ENCODE measurements at regions not wholly inside any gene's neighbourhood (a gene's known extent, or its start where the extent isn't known, plus 50 kb on each side); places are given as distances from the start of the nearest gene placed in this dataset.
"Not testable (repeated sequence)": the region's sequence is repeated elsewhere in the genome, so short reads cannot be mapped to it uniquely, and the experiment has no call there.

DNA sequence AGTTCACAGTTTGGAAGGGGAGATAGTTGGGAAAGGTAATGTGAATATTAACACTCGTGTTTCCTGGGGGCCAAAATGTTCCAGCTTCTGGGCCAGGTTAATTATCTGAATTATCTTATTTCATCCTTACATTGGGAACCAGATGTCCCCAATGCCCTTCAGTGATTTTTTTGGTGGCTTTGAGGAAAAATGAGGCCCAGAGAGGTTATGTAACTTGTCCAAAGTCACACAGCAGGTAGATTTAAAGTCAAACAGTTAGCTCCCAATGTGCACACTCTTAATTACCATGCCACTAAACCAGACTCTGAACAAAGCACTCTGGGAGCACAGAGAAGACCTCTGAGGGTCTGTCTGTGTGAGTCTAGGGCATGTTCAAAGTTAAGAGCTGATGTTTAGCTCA is 259.9 kb upstream of the PLGLB2 start:
- not testable (repeated sequence) for DNase-seq (ENCODE audit: low spot score)

DNA sequence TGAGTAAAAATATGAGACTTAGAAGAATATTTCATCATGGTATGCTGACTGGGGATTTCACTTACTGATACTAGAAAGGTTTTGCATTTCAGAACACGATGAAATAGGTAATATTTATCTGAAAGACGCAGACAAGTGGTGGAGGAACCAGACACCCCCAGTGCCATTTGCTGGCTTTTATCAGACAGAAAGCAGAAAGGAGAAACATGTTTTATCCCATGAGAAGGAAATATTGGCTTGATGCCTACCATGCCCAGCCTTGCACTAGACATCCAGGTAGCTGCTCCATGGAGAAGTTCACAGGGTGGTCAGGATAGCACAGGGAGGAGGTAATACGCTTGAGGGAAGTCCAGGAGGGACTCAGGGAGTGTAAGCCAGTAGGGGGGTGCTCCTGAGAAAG is 258.9 kb upstream of the PLGLB2 start:
- not testable (repeated sequence) for DNase-seq (ENCODE audit: low spot score)

DNA sequence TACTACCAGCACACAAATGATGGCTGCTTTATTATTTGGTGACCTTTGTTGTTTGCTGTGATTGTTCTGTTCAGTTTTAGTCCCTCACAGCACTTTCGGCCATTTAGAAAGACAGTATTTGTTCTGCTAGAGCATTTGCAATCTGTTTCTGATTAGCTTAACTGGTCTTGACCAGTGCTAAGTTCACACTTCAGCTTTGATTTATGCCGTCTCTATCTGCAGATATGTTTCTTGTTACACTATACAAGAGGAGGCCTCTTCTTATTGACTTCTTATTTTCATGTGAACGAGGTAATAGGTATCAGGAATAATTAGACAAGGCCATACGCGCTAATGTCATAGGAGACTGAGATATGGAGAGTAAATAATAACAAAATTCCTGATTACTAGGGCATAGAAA is 253.0 kb upstream of the PLGLB2 start:
- DNase-seq (ENCODE audit: low spot score): not testable (repeated sequence)

DNA sequence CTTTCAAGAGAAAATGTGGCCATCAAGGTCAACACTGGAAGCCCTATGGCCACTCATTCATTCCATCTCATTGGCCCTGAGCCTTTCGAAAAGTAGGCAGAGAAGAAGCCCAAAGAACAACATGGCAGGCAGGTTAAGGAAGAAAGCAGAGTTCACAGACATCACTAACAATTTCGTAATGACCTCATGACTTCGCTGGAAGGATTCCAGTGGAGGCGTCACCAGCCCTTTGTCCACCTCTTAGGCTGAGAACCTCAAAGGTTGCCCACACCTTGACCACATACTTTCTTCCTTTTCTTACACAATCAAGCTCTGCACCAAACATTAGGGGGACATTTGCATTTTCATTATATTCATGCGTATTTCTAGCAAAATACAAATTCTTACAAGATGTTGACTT is 252.4 kb upstream of the PLGLB2 start:
- DNase-seq (ENCODE audit: low spot score): not testable (repeated sequence)

DNA sequence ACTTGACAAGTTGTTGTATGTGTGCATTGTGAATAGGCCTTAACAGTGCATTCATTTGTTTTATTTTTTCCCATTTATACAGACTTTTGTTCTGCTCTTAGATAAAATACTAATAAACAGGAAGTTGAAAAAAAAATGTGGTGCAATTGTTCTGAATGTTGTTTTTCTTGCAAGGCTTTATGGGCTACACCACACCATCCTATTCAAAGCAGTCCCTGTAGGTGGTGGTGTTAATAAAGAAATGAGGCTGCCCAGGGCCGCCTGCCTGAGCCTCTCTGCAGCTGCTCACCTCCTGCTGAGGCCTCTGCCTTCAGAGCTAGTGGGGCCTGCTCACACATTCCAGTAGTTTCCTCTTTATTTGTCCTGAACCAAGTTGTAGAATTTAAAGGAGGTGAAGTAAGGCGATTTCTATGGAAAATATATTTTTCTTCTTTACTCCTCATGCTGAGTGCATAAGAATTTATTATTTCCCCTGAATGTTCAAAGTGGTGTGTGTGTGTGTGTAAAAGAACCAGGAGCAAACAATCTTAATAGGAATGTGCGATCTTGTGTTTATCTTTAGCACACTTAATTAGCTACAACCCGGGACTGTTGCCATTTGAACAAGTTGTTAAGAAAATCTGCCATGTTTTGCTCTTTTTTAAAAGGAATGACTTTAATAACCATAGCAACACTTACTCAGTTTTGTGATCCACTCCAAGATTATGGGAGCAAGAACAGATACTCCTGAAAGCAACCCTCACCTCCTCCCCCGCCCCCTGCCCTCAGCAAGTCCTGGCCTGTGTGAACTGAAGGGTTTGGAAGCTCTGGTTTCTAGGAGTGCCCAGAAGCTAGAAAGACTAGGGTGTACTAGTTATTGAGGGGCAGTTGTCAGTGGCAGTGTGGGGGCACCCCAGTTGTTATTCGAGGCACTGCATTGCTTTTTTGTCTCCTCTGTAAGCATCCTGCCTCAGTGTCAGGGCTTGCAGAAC is 251.6 kb upstream of the PLGLB2 start:
- peak; percentile 32 for DNase-seq (ENCODE audit: low spot score)

DNA sequence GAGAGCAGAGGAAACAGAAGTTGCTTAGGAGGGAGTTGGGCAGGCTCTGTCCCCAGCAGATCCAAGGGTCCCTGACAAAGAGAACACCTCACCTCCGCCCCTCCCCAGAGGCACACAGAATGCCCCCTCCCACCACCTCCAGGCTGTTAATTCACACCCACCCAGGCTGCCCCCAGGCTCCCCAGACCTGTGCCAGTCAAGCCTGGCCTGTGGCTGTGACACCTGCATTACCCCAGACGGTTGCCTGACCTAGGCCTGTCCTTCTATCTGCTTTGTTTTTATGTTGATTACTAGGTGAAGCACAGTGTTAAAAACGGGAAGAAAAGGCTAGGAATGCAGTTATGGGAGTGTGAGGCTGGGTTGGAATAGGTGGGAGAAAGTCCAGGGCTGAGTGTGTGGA is 250.8 kb upstream of the PLGLB2 start:
- not testable (repeated sequence) for DNase-seq (ENCODE audit: low spot score)

DNA sequence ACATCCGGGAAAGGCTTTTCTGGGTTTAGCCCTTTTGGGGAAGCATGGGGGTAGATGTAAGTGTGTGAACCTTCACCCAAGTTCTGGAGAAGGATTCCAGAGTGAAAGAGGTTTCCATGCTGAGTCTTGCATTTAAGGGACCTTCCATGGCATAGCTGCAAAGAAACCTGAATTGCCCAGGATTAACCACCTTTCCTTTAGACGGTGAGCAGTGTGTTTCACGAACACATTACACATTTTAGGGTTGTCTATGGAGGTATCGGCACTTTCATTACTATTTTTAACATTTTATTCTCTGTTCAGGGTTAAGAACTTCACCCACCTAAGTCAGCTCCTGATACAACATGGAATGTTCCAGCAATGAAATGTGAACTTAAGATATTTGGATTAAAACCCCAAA is 250.2 kb upstream of the PLGLB2 start:
- not testable (repeated sequence) for DNase-seq (ENCODE audit: low spot score)

DNA sequence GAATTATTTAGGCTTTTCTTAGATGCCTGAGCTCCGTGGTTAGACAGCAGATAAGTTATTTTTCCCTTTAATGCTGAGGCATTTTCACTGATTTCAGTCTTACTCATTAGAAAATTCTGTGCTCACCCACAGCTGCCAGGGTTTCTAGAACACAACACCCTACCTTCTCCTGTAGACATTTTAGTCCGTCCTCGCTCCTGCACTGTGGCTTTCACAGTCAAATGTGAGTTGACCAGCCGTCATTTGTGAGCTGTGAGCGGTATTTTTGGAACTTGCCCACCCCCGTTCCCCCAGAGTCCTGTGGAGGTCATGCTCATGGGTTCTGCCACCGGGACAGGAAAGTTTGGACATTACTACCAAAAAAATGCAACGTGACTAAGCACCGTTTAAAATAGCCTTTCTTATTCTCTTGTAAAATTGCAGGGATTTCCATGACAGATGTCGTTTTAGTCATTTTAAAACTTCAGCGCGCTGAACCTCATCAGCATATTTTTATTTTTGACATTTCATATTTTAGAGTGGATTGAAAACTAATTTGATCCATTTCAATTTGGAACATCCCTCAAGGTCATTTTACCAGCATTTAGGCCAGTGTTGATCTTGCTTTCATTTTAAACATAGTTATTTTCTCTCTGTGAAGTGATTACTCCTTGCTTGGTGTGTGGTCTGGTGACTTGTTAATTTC is 249.6 kb upstream of the PLGLB2 start:
- not testable (repeated sequence) for DNase-seq (ENCODE audit: low spot score)

DNA sequence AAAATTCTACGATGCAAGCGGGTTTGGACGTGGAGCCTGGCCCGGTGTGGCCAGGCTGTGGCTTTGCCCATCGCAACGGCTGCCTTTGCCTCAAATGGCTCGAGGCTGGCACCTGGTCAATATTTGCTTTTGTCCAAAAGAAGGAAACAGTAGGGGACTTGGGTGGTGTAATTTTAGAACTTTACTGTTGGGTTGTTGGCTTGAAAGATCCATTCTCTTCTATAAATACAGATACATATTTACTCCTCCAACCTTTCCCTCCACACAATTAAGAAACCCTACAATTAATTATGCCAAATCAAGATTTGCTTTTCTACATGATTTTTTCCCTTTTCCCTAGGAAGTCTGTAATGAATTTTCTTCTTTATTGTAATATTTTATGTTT is 249.0 kb upstream of the PLGLB2 start:
- DNase-seq (ENCODE audit: low spot score): not testable (repeated sequence)

DNA sequence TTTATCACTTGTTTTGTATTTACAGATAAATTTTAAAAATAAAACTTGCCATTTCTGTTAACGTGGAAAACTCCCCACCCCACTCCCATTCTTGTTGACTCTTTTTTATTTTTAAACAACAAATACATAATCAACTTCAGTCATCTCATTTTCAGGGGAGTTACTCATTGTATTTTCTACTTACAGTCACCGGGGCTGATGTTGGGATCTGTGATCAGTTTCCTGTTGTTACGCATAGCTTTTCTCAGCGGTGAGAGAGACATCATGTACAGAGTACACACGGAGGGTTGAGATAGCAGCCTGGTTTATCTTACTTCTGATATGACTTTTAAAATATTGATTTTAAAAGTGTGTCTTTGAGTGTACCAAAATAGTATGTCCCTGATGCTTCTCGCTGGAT is 248.0 kb upstream of the PLGLB2 start:
- not testable (repeated sequence) for DNase-seq (ENCODE audit: low spot score)

DNA sequence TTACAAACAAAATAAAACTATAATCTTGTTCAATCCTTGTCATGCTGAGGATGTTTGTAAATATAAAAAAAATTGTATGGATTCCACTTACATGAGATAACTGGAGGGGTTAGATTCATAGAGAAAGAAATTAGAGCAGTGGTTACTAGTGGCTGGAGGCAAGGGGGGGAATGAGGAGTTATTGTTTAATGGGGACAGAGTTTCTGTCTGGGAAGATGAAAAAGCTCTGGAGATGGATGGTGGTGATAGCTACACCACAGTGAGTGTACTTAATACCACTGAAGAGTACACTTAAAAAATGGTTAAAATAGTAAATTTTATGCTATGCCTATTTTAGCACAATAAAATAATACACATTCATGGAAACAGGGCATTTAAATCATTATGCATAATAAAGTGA is 247.5 kb upstream of the PLGLB2 start:
- DNase-seq (ENCODE audit: low spot score): not testable (repeated sequence)

DNA sequence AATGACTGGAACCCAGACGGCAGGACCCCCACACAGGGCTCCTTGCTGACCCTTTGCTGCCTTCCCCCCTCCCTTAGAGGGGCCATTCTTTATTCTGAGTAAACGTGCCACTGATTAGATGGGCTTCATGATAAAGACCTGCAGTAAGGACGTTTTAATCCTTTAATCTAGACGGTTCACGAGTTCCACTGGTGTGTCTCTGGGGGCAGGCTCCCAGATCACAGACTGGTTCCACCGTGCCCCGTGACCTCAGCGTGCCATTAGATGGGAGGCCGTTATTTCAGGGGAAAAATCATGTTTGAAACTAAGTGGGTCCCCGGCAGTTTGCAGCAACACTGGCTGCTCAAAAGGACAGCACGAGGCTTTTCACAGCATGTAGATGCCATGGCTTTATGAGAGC is 246.9 kb upstream of the PLGLB2 start:
- not testable (repeated sequence) for DNase-seq (ENCODE audit: low spot score)

DNA sequence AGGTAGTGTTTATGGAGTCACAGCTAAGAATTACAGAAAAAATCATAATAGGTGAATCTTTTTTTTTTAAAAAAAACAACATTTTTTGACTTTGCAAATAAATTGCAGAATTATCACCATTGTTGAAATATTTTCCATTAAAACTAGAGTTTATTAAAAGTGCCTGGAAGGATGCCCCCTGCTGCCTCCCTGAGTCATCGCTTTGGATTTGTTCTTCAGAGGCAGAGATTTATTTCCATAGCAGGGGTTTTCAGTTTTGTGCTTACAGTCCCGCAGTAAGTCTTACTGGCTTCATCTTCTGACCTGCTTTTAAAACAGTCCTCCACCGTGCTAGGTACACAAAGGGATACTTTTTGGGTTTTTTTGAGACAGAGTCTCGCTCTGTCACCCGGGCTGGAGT is 244.9 kb upstream of the PLGLB2 start:
- not testable (repeated sequence) for DNase-seq (ENCODE audit: low spot score)

DNA sequence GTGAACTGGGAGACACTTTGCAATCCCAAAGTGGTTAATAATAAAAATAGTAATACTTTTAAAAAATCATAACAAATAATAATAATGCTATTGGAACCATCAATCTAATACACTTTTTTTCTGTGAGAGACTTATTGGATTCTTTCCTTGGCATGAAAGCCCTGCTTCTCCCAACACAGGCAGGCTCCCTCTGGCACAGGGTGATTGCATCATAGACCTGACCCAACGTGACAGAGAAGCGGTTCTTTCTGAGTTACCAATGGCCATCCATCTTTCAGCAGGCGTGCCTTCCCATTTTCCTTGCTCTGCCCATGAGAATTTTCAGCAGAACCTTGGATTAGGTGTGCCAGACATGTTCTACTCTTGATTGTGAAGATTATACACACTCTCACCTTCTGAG is 242.6 kb upstream of the PLGLB2 start:
- not testable (repeated sequence) for DNase-seq (ENCODE audit: low spot score)

DNA sequence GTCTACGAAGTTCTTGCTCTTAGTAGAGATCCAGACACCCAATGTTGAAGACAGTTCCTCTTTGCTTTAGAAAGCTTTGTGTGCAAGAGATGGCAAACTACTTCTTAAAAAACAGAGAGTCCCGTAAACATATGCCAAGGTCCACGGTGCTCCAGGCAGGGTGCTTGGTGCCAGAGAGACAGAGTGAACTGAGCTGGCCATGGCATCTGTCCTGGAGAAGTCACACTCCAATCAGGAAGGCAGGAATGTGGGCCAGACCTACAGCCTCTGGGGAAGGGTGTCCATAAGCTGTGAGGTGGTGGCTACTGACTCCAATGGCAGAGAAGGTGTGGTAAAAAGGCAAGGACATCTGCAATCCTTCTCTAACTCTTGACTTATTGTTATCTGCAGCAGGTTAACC is 242.0 kb upstream of the PLGLB2 start:
- DNase-seq (ENCODE audit: low spot score): not testable (repeated sequence)

DNA sequence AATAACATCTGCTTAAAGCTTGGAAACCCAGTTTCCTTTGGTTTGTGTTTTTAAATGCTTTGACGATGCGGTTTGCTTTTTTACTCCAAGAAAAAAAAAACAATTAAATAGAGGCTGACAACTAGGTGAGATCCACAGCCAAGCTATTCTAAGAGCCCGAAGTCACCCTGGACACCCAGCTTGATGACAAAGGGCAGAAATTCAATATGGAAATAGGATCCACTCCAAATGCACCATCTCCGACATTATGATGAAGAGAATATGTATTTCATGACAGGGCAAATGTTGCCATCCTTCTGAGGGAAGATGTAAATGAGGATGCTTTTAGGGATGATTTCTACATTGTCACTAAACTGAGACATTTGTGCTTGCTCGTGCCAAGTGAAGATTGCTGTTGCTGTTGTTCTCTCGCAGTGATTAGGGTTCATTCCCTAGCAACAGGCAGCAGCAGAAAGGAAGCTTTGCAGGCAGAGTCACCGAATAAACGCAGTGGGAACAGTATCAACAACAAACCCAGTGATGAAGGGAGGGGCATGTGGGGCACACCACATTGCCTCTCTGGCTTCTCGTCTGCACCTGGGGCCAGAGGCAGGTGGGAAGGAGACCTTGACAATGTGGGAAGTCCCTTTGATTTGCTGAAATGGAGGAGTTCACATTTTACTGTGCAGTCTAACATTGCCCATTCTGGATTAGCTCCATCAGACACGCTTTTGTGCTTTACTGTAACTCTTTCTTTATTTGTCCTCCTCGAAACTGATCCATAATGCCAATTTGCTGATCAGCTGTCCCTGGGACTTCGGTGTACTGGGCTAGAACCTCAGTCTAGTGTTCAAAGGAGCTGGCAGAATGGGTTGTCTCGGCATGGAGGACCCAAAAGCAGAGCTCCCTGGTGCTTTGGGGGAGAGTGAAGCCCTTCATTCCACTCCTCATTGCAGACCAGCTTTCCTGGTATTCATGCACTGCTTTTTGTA is 240.2 kb upstream of the PLGLB2 start:
- DNase-seq (ENCODE audit: low spot score): not testable (repeated sequence)

DNA sequence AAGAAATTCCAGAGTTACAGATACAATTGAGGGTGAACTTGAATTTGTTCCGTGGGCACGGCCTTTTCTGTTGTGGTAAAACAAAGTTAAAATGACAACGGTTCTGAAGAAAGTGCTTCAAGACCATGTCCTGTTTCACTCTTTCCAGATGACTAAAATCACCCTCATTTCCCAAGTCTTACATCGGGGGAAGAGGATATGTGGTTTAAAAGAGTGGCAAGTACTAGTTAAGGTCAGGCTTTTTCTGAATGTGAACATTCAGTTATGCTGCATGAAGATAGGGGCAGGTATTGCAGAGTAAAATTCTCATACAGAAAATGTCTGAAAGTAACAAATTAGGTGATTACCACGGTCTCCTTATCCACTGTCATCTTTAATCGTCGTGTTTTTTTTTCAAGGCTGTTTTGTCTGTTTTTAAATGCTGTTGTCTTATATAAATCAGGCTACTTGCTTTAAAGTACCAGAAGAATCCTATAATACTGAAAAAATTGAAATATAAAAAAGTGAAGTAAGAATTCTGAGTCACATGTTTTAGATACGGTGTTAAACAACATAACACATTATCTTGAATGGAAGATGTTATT is 236.6 kb upstream of the PLGLB2 start:
- DNase-seq (ENCODE audit: low spot score): not testable (repeated sequence)

DNA sequence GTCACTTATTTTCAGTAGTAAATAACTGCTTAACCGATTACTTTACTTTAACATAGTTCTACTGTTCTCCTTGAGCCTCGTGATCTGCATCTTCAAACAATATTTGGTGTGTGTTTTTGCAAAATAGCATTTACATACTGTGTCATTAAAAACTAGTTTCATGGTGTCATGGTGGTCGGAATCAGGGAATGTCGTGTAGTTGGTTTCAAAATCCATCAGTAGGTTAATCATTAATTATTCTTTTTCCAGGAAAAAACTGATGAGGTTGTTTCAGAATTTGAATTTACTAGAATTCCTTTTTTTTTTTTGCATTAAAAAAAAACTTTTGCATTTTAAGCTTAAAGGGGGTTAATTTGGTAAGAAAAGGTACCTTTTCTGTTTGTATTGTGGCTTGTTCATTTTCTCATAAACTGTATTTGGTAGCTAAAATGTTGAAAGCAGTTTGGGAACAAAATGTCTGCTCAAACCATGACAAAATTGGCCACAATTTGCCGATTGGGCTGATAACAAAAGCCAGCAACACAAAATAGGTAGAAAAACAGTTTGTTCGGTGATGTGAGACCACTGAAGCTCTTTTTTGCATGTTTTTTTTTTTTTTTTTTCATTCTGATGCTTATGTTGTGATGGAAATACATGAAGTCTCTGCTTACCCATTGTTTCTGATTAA is 234.9 kb upstream of the PLGLB2 start:
- DNase-seq (ENCODE audit: low spot score): peak; percentile 33

DNA sequence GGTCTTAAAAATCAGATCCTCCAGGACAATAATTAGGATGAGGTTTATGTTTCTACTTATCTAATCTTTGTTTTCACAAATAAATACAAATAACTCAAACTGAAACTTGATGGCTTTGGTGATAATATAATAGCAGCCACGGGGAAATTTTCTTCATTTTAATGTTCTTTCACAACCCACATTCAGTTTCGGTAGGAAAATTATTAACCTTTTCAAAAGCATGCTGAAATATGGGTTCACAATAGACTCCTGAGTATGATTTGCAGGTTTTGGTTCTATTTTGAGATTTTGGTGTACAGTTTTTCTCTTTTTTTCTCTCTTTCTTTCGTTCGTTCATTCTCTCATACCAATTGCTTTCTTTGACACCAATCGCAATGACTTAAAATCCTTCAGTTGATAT is 233.9 kb upstream of the PLGLB2 start:
- not testable (repeated sequence) for DNase-seq (ENCODE audit: low spot score)

DNA sequence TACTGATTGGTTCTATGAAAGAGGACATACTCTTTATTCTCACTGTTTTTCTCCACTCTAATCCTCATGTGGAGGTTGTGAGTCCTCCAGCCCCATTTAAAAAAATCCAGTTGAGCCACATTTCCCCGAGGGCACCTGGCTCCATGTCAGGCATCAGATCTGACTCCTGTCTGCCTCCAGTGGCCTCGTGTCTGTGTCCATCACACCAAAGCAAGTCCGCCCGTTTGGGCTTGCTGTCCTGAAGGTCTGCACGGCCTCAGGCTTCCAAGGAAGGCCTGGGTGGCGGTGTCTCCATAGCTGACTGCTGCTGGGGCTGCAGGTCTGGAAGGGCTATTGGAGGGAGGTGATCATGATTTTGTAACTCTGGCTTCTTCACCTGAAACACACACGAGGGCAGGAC is 233.4 kb upstream of the PLGLB2 start:
- DNase-seq (ENCODE audit: low spot score): not testable (repeated sequence)

DNA sequence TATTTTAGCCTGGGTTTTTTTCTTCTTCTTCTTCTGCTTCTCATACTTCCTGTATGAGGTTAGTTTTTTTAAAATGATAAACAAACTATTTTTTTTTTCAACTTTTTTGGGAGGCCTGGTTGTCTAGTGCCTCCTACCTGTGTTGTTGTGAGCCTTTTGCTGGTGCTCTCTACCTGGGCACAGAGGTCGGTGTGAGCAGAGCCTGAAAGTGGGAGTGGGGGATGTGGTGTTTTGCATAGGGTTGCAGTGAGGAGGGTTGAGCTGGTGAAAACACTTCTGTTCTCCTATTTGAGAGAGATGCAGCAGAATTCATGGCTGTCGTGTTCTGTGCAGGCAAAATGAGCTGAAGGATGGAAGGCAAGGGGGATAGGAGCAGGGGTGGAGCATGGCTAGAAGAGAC is 232.7 kb upstream of the PLGLB2 start:
- not testable (repeated sequence) for DNase-seq (ENCODE audit: low spot score)

Measured in kidney tubule cell (primary cell).